ENCODE measurements at regions not wholly inside any gene's neighbourhood (a gene's known extent, or its start where the extent isn't known, plus 50 kb on each side); places are given as distances from the start of the nearest gene placed in this dataset.
"Not testable (repeated sequence)": the region's sequence is repeated elsewhere in the genome, so short reads cannot be mapped to it uniquely, and the experiment has no call there.

GRCh38 chr12:131409211-131409610 is 301.7 kb upstream of the SFSWAP start:
- 47% methylated on average over 1 of the region's 1 CpG for whole genome bisulfite sequencing (ENCODE audit: low lambda C conversion rate, missing lambda C conversion rate)
- Histone ChIP-seq H3K27me3 (no peaks in the 10 kb centered on the region), H3K4me3 (no peak overlapping the region), H4K20me1 (ENCODE audit: insufficient read depth, poor library complexity, severe bottlenecking) (no peaks in the 10 kb centered on the region), H3K9me2 (replicated peaks; ENCODE audit: insufficient read depth) (no peaks in the 10 kb centered on the region), H3K4me2 (no peak overlapping the region), H2AFZ (no peak overlapping the region), H3K79me2 (no peaks in the 10 kb centered on the region), H3K9me3 (ENCODE audit: low read depth) (no peaks in the 10 kb centered on the region), H3K36me3 (replicated peaks; ENCODE audit: insufficient read depth, low read depth) (no peaks in the 10 kb centered on the region), H3K27ac (no peak overlapping the region), H3K4me1 (ENCODE audit: insufficient read depth) (no peaks in the 10 kb centered on the region)
- no peak for DNase-seq (ENCODE audit: low spot score)
- TF ChIP-seq CTCF (IDR thresholded peaks at IDR 0.05; ENCODE audit: poor library complexity) (no peak), EZH2phosphoT487 (IDR thresholded peaks at IDR 0.05; ENCODE audit: low read depth, severe bottlenecking, unreplicated experiment) (no peak), EZH2 (IDR thresholded peaks at IDR 0.05; ENCODE audit: borderline replicate concordance) (no peak)

GRCh38 chr12:131411827-131412226 is 299.1 kb upstream of the SFSWAP start:
- DNase-seq (ENCODE audit: low spot score); H3K27me3 ChIP-seq; H3K4me3 ChIP-seq; H4K20me1 ChIP-seq (ENCODE audit: insufficient read depth, poor library complexity, severe bottlenecking); H3K36me3 ChIP-seq (replicated peaks; ENCODE audit: insufficient read depth, low read depth); H2AFZ ChIP-seq; H3K27ac ChIP-seq; H3K4me1 ChIP-seq (ENCODE audit: insufficient read depth); H3K9me3 ChIP-seq (ENCODE audit: low read depth); H3K79me2 ChIP-seq; H3K9me2 ChIP-seq (replicated peaks; ENCODE audit: insufficient read depth); H3K4me2 ChIP-seq: not testable (repeated sequence)
- 86% methylated on average over 7 of the region's 7 CpGs for WGBS (ENCODE audit: low lambda C conversion rate, missing lambda C conversion rate)

GRCh38 chr12:131413006-131413405 is 297.9 kb upstream of the SFSWAP start:
- 85% methylated on average over 8 of the region's 8 CpGs for WGBS (ENCODE audit: low lambda C conversion rate, missing lambda C conversion rate)
- DNase-seq (ENCODE audit: low spot score) = no peak
- no peaks in the 10 kb centered on the region for H3K36me3 ChIP-seq (replicated peaks; ENCODE audit: insufficient read depth, low read depth)

GRCh38 chr12:131413471-131413870 is 297.4 kb upstream of the SFSWAP start:
- 83% methylated on average over 11 of the region's 12 CpGs for WGBS (ENCODE audit: low lambda C conversion rate, missing lambda C conversion rate)
- H4K20me1 ChIP-seq (ENCODE audit: insufficient read depth, poor library complexity, severe bottlenecking) = no peaks in the 10 kb centered on the region
- no peak overlapping the region for H2AFZ ChIP-seq

More at GRCh38 chr12:131413006-131413405, 297.9 kb upstream of the SFSWAP start:
- Histone ChIP-seq H3K4me3 (no peak overlapping the region), H3K27ac (no peak overlapping the region), H2AFZ (no peak overlapping the region), H3K27me3 (no peaks in the 10 kb centered on the region), H3K9me3 (ENCODE audit: low read depth) (no peaks in the 10 kb centered on the region), H3K4me2 (no peak overlapping the region), H3K9me2 (replicated peaks; ENCODE audit: insufficient read depth) (no peaks in the 10 kb centered on the region), H3K4me1 (ENCODE audit: insufficient read depth) (no peaks in the 10 kb centered on the region), H3K79me2 (no peaks in the 10 kb centered on the region), H4K20me1 (ENCODE audit: insufficient read depth, poor library complexity, severe bottlenecking) (no peaks in the 10 kb centered on the region)
- no peak for TF ChIP-seq EZH2 (IDR thresholded peaks at IDR 0.05; ENCODE audit: borderline replicate concordance)
- no peak for TF ChIP-seq EZH2phosphoT487 (IDR thresholded peaks at IDR 0.05; ENCODE audit: low read depth, severe bottlenecking, unreplicated experiment)

GRCh38 chr12:131414155-131414922 is 296.6 kb upstream of the SFSWAP start:
- H3K4me3 ChIP-seq; H3K9me3 ChIP-seq (ENCODE audit: low read depth); DNase-seq (ENCODE audit: low spot score); H3K4me1 ChIP-seq (ENCODE audit: insufficient read depth); H3K9me2 ChIP-seq (replicated peaks; ENCODE audit: insufficient read depth); H3K79me2 ChIP-seq; H3K27me3 ChIP-seq; H2AFZ ChIP-seq; H3K36me3 ChIP-seq (replicated peaks; ENCODE audit: insufficient read depth, low read depth); H3K27ac ChIP-seq; H4K20me1 ChIP-seq (ENCODE audit: insufficient read depth, poor library complexity, severe bottlenecking); H3K4me2 ChIP-seq: not testable (repeated sequence)
- WGBS (ENCODE audit: low lambda C conversion rate, missing lambda C conversion rate) = 70% methylated on average over 12 of the region's 20 CpGs

More at GRCh38 chr12:131413471-131413870, 297.4 kb upstream of the SFSWAP start:
- Histone ChIP-seq H3K4me2 (no peak overlapping the region), H3K79me2 (no peaks in the 10 kb centered on the region), H3K9me2 (replicated peaks; ENCODE audit: insufficient read depth) (no peaks in the 10 kb centered on the region), H3K27me3 (no peaks in the 10 kb centered on the region), H3K4me3 (no peak overlapping the region), H3K9me3 (ENCODE audit: low read depth) (no peaks in the 10 kb centered on the region), H3K4me1 (ENCODE audit: insufficient read depth) (no peaks in the 10 kb centered on the region), H3K27ac (no peak overlapping the region), H3K36me3 (replicated peaks; ENCODE audit: insufficient read depth, low read depth) (no peaks in the 10 kb centered on the region)
- TF ChIP-seq CTCF (IDR thresholded peaks at IDR 0.05; ENCODE audit: poor library complexity) = no peak
- no peak for TF ChIP-seq EZH2phosphoT487 (IDR thresholded peaks at IDR 0.05; ENCODE audit: low read depth, severe bottlenecking, unreplicated experiment)
- TF ChIP-seq EZH2 (IDR thresholded peaks at IDR 0.05; ENCODE audit: borderline replicate concordance) = no peak
- DNase-seq (ENCODE audit: low spot score) = no peak
